PC-3 (cell line): ENCODE measurements at regions not wholly inside any gene's neighbourhood (a gene's known extent, or its start where the extent isn't known, plus 50 kb on each side); places are given as distances from the start of the nearest gene placed in this dataset.

ENCODE experiments used
- ATAC-seq: fragments of 200-7000 bp; cut with Tn5 transposase; 2 replicates; pipeline ENCODE4 v1.9.1; 2020; ENCODE audit warnings: mild to moderate bottlenecking, moderate library complexity
- BruUV-seq: library from RNA; stranded (reverse); fragments of 400-500 nt; replicated peaks from 2 replicates; lab custom pipeline; 2021; lab: Mats Ljungman, UMichigan
- CTCF ChIA-PET: fragments of 300-600 bp; sonication (Branson Sonifier 250); formaldehyde crosslinking; loops from one replicate; lab custom pipeline; 2022; ENCODE audit warnings: antibody characterized with exemption; lab: Charles Lee
- POLR2A ChIA-PET: fragments of 300-600 bp; sonication (Branson Sonifier 250); formaldehyde crosslinking; loops from one replicate; lab custom pipeline; 2022; ENCODE audit warnings: antibody characterized with exemption; ENCODE audit not compliant: unreplicated experiment; lab: Charles Lee
- DNase-seq: peaks from one replicate; pipeline ENCODE4 v3.0.0-alpha.2; 2015
- H2AFZ ChIP-seq: fragments of 300-600 bp; sonication (generic); 2 replicates; pipeline ENCODE4 v1.6.0; 2016; ENCODE audit warnings: antibody characterized with exemption, low read length
- H3F3A ChIP-seq: fragments of 300-600 bp; sonication (generic); one replicate; pipeline ENCODE4 v1.6.0; 2017; ENCODE audit warnings: antibody characterized with exemption, low read length, control low read depth, mild to moderate bottlenecking; ENCODE audit not compliant: unreplicated experiment
- H3K27ac ChIP-seq: fragments of 300-600 bp; sonication (generic); 2 replicates; pipeline ENCODE4 v1.5.1; 2016; ENCODE audit warnings: mild to moderate bottlenecking, low read length
- H3K27me3 ChIP-seq: fragments of 300-600 bp; sonication (generic); 2 replicates; pipeline ENCODE4 v1.6.1; 2016; ENCODE audit warnings: low read length, mixed read lengths
- H3K36me3 ChIP-seq: fragments of 300-600 bp; sonication (generic); 2 replicates; pipeline ENCODE4 v1.6.1; 2016; ENCODE audit warnings: low read depth, mixed run types, low read length, mixed read lengths
- H3K4me1 ChIP-seq: fragments of 300-600 bp; sonication (generic); 2 replicates; pipeline ENCODE4 v1.5.1; 2016; ENCODE audit warnings: low read length; ENCODE audit not compliant: insufficient read depth
- H3K4me2 ChIP-seq: fragments of 300-600 bp; sonication (generic); 2 replicates; pipeline ENCODE4 v1.6.0; 2016; ENCODE audit warnings: low read length
- H3K4me3 ChIP-seq: fragments of 300-600 bp; sonication (generic); 2 replicates; pipeline ENCODE4 v1.5.1; 2016; ENCODE audit warnings: mild to moderate bottlenecking, low read length, mixed read lengths
- H3K79me2 ChIP-seq: fragments of 300-600 bp; sonication (generic); 2 replicates; pipeline ENCODE4 v1.6.1; 2017; ENCODE audit warnings: low read length, mixed read lengths
- H3K9ac ChIP-seq: fragments of 300-600 bp; sonication (generic); 2 replicates; pipeline ENCODE4 v1.6.0; 2016; ENCODE audit warnings: mild to moderate bottlenecking, low read length
- H3K9me2 ChIP-seq: fragments of 300-600 bp; sonication (generic); replicated peaks from 2 replicates; pipeline ENCODE4 v1.6.1; 2016; ENCODE audit warnings: mixed run types, low read length, mixed read lengths
- H3K9me3 ChIP-seq: fragments of 300-600 bp; sonication (generic); 2 replicates; pipeline ENCODE4 v1.6.1; 2016; ENCODE audit warnings: low read length, mixed read lengths
- H4K20me1 ChIP-seq: fragments of 300-600 bp; sonication (generic); 2 replicates; pipeline ENCODE4 v1.6.1; 2016; ENCODE audit warnings: low read length, mixed read lengths
- EZH2 ChIP-seq: fragments of 300-600 bp; sonication (generic); IDR thresholded peaks from one replicate; pipeline ENCODE4 v1.6.1; 2017; ENCODE audit warnings: antibody characterized with exemption, mild to moderate bottlenecking, low read length; ENCODE audit not compliant: unreplicated experiment
- EZH2phosphoT487 ChIP-seq: fragments of 300-600 bp; sonication (generic); IDR thresholded peaks from 2 replicates; pipeline ENCODE4 v1.6.1; 2018; ENCODE audit warnings: mild to moderate bottlenecking, antibody characterized with exemption, low read length, borderline replicate concordance
- intact Hi-C: fragments of 100-400 bp; cut with micrococcal nuclease; formaldehyde crosslinking; loops from 2 replicates; pipeline ENCODE4 v1.9.0; 2023
- TF ChIP-seq, protein P1 (sequence below): fragments of 300-600 bp; sonication (generic); conservative IDR thresholded peaks from 2 replicates; pipeline ENCODE4 v1.5.1; 2017; ENCODE audit warnings: antibody characterized with exemption, low read depth, mild to moderate bottlenecking, low read length

DNA sequence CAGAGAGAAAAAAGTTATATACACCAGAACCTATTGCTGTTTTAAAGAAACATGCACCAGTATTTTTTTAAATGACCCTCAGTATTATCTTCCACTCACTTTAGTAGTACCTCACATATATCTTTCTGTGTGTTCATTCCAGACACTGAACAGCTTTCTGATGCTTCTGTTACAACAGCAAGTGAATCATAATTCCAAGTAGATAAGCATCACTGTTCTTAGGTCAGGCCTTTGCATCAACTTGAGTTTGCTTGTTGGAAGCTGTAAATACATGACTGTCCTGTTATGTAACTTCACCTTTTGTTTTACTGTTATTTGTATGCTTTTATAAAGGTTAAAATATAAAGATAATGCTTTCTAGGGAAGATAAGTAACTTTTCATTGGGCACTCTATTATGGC is 184.4 kb downstream of the ISL1 start:
- no peak for TF ChIP-seq EZH2
- no peak for TF ChIP-seq EZH2phosphoT487
- TF ChIP-seq, protein P1, sequence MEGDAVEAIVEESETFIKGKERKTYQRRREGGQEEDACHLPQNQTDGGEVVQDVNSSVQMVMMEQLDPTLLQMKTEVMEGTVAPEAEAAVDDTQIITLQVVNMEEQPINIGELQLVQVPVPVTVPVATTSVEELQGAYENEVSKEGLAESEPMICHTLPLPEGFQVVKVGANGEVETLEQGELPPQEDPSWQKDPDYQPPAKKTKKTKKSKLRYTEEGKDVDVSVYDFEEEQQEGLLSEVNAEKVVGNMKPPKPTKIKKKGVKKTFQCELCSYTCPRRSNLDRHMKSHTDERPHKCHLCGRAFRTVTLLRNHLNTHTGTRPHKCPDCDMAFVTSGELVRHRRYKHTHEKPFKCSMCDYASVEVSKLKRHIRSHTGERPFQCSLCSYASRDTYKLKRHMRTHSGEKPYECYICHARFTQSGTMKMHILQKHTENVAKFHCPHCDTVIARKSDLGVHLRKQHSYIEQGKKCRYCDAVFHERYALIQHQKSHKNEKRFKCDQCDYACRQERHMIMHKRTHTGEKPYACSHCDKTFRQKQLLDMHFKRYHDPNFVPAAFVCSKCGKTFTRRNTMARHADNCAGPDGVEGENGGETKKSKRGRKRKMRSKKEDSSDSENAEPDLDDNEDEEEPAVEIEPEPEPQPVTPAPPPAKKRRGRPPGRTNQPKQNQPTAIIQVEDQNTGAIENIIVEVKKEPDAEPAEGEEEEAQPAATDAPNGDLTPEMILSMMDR: no peak
- Histone ChIP-seq H3K36me3 (no peaks in the 10 kb centered on the region), H3K27ac (no peak overlapping the region), H3K79me2 (no peaks in the 10 kb centered on the region), H3K9me2 (no peaks in the 10 kb centered on the region), H3K27me3 (no peaks in the 10 kb centered on the region), H3K4me3 (no peak overlapping the region), H4K20me1 (no peaks in the 10 kb centered on the region), H3K9me3 (no peaks in the 10 kb centered on the region), H3K4me2 (no peak overlapping the region), H3K9ac (no peak overlapping the region), H3F3A (no peaks in the 10 kb centered on the region), H2AFZ (no peak overlapping the region), H3K4me1 (no peaks in the 10 kb centered on the region)
- BruUV-seq: no TSS peak
- ATAC-seq (no peak), DNase-seq (no peak)
- intact Hi-C loops: no loop called here
- ChIA-PET POLR2A (no interaction called here), CTCF (no interaction called here)

DNA sequence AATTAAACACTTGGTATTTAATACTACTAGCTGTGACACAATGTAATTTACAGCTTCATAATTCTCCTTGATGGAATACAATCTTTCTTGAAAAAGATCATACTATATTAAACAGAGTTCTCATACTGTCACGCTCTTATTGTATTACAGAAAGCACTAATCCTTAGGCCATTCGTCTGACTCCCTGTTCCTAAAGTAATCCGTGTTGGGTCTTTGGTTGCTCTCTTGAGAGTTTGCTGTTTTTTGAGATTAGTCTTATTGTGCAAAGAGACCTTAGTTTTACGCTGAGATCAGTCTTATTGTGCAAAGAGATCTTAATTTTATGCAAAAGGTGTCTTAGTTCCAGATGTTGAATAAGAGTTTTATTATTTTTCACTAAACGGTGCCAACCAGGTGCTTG is 190.6 kb downstream of the ISL1 start:
- H3K27me3 ChIP-seq: no peaks in the 10 kb centered on the region
- H3K4me3 ChIP-seq: no peak overlapping the region
- H3F3A ChIP-seq: no peaks in the 10 kb centered on the region
- no peak overlapping the region for H3K27ac ChIP-seq
- no peaks in the 10 kb centered on the region for H3K36me3 ChIP-seq
- no peaks in the 10 kb centered on the region for H4K20me1 ChIP-seq
- H3K9me3 ChIP-seq: no peaks in the 10 kb centered on the region
- DNase-seq (no peak), ATAC-seq (no peak)
- no peak overlapping the region for H2AFZ ChIP-seq
- H3K4me1 ChIP-seq: no peaks in the 10 kb centered on the region
- no peak overlapping the region for H3K9ac ChIP-seq
- H3K9me2 ChIP-seq: no peaks in the 10 kb centered on the region
- CTCF ChIA-PET: no interaction called here
- intact Hi-C loops: loop anchor here (5.0 kb wide), 1 partner anchor 77 kb away; no protein-coding TSS in a partner anchor
- no peak overlapping the region for H3K4me2 ChIP-seq
- TF ChIP-seq, protein P1: no peak
- TF ChIP-seq EZH2 (no peak), EZH2phosphoT487 (no peak)
- BruUV-seq: no TSS peak
- H3K79me2 ChIP-seq: no peaks in the 10 kb centered on the region
- POLR2A ChIA-PET: no interaction called here

DNA sequence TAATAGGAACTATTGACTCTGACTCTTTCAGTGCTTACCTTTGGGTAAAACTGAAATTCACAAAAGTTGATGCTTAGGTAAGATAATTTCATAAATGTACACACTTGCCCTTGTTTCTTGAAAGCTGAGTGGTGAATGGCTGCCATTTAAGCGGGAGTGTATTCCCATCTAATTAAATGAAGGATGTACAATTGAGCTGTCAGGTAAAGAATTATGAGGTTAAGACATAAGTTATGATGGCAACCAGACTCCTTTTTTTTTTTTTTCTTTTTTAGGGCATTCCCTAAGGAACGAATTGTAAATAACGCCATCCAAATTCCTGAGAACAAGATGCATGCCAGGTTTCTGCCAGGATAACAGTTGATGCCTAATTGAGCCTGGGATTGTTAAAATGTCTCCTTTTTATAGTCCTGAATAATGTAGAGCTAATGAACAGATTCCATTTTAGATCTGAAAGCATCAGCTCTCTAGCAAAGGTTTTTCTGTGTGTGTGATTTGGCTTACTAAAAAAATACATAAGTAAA is 199.7 kb downstream of the ISL1 start:
- BruUV-seq: no TSS peak
- POLR2A ChIA-PET: no interaction called here
- Histone ChIP-seq H3K9me2 (no peaks in the 10 kb centered on the region), H3K79me2 (no peaks in the 10 kb centered on the region), H2AFZ (no peak overlapping the region), H3K9me3 (no peaks in the 10 kb centered on the region), H3K9ac (no peak overlapping the region), H3F3A (no peaks in the 10 kb centered on the region), H3K36me3 (no peaks in the 10 kb centered on the region), H3K4me3 (no peak overlapping the region), H3K27ac (no peak overlapping the region), H3K4me2 (no peak overlapping the region), H4K20me1 (no peaks in the 10 kb centered on the region), H3K4me1 (no peaks in the 10 kb centered on the region), H3K27me3 (no peaks in the 10 kb centered on the region)
- CTCF ChIA-PET: no interaction called here
- DNase-seq (no peak), ATAC-seq (no peak)
- intact Hi-C loops: no loop called here
- no peak for TF ChIP-seq EZH2
